Heart left ventricle (tissue), 13 donors: ENCODE measurements at regions not wholly inside any gene's neighbourhood (a gene's known extent, or its start where the extent isn't known, plus 50 kb on each side); places are given as distances from the start of the nearest gene placed in this dataset.

Experiments used
- CTCF ChIP-seq, 12 donors: fragments of 200-600 bp; sonication (generic) in 4 of 12; IDR thresholded peaks; one replicate each; pipeline versions ENCODE4 v1.5.0 to v1.8.0; 2018 to 2022; ENCODE audit warnings: antibody characterized with exemption in 12 of 12, mild to moderate bottlenecking in 5 of 12
- POLR2A ChIP-seq, 2 donors: fragments of 450-650 bp; IDR thresholded peaks; one replicate each; pipeline ENCODE4 v1.6.1; 2017; ENCODE audit warnings: antibody characterized with exemption in 2 of 2, mild to moderate bottlenecking in 2 of 2, moderate library complexity in 2 of 2
- donor health status: ischemic (EF 13 %, LVEDD 7.1; RV severe dilation, severe dysfunction).
- donor health status: DM: no; HTN: yes; CAD: no.
- donor health status: DM: no; HTN: no; CAD: no.
- donor health status: ischemic (EF 25% LVEDD 6.9; RV normal size, moderate dysfunction).
- donor health status: ischemic (EF 25% LVEDD 5.7; RV mildly dilated, moderate dysfunction).
- donor health status: ischemic (EF 35%, LVEDD 5.7; RV mildly dilated, moderate dysfunction).
- donor health status: nonischemic (EF 11% LVEDD 7.7; RV severe dilation, severe dysfunction).
- donor health status: DM: yes; HTN: yes; CAD: no.
- donor health status: PGD.
- donor health status: ischemic (EF 29% LVEDD 5.4; RV normal size, mild dysfunction).
- donor health status: nonischemic (EF 23%, LVEDD 6.1; RV moderate dilation, normal function).

- no peak for TF ChIP-seq CTCF (IDR thresholded peaks at IDR 0.05)
- no peak for TF ChIP-seq POLR2A (IDR thresholded peaks at IDR 0.05)
Observed at GRCh38 chr2:66852953-66853352, 418.0 kb downstream of the MEIS1 start.
